LoVo (cell line): ENCODE measurements at regions not wholly inside any gene's neighbourhood (a gene's known extent, or its start where the extent isn't known, plus 50 kb on each side); places are given as distances from the start of the nearest gene placed in this dataset.

Experiments
- DNase-seq: peaks from one replicate; pipeline ENCODE4 v3.0.0-alpha.2; 2016; ENCODE audit warnings: low spot score

DNA sequence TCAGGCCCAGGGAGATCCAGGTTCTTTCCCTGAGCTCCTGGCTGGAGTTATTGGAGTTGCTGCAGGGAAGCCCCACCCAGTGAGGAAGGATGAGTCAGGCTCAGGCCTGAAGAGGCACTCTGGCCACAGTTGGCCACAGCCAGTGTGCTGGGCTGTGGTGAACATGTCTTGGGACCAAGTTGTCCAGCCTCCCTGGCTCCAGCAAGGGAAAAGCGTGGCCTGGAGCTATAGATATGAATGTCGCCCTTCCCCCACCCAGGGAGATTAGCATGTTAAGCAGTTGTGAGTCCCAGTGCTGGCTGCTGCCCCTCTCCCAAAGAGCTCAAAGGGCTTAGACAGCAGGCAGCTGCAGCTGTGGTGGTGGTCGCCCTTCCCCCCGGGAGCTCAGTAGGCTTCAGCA is 963.2 kb downstream of the ROBO2 start:
- DNase-seq = no peak

DNA sequence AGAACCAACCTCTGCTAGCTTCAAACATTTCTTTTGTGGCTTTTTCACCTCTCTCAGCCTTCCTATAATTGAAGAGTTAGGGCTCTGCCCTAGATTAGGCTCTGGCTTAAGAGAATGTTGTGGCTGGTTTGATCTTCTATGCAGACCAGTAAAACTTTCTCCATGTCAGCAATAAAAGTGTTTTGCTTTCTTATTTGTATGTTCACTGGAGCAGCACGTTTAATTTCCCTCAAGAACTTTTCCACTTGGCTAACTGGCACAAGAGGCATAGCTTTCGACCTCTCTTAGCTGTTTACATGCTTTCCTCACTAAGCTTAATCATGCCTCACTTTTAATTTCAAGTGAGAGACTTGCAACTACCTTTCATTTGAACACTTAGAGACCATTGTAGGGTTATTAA is 964.7 kb downstream of the ROBO2 start:
- no peak for DNase-seq

DNA sequence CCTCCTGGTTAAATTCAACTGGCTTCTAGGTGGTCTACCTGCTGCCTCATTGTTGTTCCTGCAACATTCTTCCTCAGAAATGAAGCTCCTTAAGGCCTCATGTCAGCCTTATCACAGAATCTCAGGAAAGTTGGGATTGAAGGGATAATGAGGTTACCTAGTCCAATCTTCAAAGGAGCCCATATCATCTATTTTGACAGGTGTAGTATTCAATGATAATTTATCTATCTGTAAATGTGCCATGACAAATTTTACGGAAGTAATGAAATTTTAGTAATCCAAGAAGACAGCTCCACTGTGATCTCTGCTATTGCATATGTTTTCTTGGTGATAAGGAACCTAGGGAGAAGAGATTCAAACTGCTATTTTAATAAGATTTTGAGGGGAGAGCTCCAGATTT is 973.8 kb downstream of the ROBO2 start:
- DNase-seq = no peak

DNA sequence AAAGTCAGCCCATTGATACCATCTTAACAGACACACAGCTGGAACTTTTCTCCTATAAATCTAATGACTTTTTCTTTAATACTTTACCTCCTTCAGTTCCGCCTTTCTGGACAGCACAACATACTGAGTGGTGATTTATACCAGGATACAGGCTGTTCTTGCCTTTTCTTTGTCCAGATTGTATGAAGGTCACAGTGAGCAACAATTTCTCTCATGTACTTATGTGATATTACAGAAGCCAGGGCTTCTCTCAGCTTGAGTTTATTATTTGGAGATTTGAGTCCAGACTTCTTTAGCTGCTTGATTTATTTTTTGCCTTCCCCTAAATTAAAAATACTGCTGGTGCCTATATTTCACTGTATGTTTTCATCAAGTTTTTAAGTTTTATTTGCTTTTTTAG is 976.0 kb downstream of the ROBO2 start:
- no peak for DNase-seq

DNA sequence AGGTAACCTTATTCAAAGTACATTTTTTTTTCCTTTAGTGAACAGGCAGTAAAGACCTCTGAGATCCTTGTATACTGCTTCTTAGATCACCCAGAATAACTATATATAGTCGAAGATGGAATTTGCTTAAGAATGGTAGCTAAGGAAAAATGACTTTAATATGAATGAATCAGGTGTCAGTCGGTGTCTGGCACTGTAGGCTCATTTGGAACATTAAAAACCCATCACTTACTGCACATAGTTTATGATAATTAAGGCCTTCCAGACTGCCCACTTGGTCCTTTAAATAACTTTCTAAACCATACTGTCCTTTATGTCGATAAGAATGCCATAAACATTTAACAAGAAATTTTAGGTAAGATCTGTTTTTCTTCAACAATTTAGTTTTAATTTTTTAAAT is 981.8 kb downstream of the ROBO2 start:
- DNase-seq = no peak

DNA sequence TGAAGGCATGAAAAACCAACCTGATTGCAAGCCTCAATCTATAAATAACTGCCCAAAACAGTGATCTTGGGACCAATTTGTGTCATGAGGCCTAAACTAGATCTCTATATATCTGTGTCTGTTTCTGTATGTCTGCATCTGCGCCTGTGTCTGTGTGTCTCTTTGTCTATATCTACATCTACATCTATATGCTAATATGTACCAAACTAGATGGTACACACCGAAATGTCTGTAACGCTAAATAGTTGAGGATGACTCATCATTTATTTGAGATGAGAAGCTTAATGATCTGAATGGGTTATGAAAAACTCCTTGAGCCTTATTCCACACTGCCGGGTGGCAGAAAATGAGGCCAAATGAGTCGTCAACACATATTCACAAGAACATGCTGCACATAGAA is 982.3 kb downstream of the ROBO2 start:
- no peak for DNase-seq

DNA sequence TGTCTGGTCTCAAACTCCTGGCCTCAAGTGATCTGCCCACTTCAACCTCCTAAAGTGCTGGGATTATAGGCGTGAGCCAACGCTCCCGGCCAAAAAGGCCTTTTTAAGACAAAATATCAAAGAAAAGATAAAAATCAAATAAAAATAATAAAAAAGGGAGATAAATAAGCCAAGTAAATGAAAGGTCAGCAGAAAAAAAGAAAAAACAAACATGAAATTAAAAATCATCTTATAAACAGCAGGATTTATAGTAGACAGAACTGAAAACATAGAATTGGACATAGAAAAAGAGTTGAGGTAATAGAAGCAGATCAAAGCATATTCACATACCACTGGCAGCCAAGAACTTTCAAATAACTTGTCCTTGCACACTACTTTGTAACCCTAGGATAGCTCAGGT is 983.4 kb downstream of the ROBO2 start:
- no peak for DNase-seq

DNA sequence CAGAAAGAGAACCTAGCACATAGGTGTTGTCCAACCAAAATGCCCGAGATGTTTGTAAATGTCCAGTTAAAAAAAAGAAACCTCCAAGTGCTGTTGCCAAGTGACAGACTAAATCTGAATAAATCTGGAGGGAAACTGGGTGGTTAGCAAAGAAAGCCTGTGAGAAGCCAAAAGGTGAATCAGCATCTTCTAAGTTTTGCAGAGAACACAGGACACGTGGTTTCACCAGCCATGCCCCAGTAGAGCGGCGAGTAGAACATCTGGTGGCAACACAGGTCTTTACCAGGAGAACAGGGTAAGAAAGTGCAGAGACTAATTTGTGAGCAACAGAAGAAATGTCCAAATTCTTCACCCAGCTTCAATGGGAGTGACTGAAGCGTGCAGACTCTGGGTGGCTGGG is 986.0 kb downstream of the ROBO2 start:
- DNase-seq = no peak

DNA sequence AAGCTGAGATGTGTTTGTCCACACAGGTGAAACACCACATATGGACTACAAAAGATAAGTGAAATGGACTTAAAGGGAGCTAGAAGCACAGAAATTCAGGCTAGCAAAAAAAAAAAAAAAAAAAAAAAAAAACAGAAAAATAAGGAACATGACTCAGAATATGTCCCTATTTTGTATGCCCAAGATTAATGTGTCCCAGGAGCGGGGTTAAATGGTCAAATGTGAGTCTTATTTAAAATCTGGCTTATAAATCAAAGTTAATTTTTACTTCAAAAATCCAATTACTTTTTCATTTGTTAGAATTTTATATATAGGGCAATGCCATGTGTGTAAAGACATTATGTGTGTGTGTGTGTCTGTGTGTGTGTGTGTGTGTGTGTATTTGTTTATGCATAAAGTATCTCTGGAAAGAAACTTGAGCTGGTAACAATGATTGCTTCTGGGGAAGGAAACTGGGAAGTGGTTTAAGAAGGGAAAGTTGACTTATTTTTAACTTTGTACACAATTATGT is 986.5 kb downstream of the ROBO2 start:
- no peak for DNase-seq

DNA sequence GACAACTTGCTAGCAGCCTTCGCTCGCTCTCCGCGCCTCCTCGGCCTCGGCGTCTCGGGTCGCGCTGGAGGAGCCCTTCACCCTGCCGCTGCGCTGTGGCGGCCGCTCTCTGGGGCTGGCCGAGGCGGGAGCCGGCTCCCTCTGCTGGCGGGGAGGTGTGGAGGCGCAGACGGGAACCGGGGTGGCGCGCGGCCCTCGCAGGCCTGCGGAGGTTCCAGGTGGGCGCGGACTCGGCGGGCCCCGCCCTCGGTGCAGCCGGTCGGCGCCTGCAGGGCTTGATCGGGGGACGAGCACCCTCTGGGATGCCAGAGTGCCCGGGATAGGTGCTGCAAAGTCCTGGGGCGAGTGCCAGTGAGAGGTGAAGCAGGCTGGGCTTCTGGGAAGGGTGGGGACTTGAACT is 989.9 kb downstream of the ROBO2 start:
- DNase-seq = no peak

DNA sequence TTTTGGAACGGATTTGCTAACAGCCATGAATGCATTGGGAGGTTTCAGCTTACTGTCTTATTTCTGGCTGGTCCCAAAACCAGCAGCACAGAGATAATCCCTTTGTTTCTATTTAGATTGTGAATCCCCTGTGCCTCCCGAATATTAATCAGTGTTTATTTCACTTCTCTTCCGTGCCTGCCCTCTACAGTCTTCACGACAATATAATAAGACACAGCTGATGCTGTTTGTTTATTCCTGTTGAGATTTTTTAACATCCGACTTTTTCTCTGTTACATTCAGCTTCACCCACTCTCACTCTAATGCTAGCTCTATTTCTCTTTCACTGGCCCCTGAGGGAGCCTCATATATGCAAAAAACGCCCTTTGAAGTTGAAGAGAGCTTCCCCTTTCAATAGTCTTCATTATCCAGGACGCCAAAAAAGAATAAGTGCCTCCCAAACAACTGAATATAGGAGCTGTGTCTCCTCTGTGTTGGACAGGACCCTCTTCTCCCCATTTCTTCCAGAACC is 995.3 kb downstream of the ROBO2 start:
- no peak for DNase-seq

DNA sequence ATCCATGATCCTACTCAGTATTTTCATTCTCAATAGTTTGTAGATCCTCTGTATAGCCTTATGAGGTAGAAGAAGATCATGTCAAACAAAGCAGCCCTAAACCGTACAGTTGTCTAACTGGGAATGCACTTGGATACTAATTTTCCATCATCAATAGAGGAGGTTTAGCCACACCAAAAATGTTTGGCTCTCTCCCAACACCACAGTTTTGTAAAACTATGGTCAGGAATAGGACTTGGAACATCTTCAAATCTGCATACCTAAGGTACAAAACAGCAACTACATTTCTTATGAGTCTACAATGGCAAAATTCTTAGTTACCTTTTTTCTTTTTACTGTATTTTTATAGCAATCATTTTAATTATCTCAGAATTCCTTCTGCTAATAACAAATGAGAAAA is 1001.6 kb downstream of the ROBO2 start:
- DNase-seq = no peak

DNA sequence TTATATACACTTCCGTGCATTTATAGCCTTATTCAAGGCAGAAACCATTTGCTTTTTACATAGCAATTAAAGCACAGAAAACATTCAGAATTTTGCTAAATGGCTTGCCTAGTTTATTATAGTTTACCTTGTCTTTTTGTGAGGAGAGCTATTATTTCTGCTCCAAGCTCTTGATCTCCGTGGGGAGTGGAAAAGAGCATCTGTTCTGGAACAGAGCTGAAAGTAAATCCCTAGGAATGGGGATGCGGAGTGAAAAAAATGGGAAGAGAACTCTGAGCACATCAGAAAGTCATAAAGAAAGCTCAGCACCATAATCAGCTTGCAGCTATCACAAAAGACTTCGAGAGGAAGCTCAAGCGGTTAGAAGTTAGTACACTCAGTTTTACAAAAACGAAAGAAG is 1006.7 kb downstream of the ROBO2 start:
- no peak for DNase-seq

DNA sequence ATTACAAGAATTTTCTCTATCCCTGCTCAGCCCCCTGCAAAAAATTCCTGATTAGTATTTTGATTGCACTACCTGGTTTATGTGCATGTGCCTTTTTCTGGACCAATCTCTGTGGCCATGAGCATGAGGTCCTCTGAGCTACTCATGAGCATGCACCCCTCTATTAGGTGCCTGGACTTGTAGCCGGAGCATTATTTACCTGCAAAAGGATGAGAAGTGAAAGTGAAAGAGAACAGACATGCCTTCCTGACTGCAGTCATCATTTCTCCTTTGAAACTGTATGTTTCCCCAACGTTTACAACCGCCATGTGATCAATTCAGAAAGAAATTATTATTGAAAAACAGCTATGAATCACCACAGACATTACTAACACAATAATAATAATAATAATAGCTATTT is 1008.8 kb downstream of the ROBO2 start:
- peak; percentile 2 for DNase-seq

DNA sequence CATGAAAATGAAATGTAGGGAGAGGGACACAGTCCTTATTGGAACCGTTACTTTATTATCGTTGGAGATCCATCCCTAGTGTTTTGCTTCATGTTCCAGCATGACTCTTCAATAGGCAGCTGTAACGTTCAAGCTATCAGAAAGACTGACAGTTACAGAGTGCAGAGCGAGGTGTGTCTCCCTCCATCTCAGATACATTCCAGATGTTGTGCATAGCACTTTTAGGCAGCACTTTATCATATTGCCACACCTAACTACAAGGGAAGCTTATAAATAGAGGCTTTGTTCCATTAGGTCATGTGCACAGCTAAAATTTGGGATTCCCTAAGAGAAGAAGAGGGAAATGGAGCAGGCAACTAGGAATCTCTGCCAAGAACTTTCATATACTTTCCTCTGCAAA is 1009.6 kb downstream of the ROBO2 start:
- DNase-seq = no peak

DNA sequence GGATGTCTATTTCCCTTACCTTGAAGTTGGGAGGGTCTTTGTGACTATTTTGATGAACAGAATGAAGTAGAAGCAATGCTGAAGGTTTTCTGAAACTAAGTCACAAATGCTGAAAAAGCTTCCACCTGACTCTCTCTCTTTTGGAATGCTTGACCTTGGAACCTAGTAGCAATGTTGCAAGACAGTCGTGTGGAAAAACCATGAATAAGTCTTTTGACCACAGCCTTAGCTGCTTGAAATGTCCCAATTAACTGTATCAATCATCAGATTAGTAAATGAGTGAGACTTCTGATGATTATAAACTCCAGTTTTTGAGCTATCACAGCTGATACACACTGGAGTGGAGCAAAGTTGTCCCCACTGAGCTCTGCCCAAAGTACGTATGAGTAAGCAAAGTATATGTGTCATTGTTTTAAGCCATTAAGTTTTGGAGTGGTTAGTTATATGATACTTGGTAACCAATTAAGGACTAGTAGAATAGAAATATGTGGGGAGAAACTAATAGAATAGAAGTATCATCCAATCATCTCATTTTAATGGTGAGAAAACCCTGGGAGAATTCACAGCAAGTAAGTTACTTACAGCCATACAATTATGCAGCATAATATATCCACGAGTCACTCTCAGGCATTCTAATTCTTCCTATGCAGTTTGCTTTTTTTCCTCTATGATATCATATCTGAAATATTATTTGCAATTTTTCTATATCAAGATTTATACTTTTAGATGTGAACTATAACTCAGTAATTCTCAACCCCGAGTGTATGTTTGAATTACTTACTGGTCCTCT is 1010.6 kb downstream of the ROBO2 start:
- DNase-seq = no peak

DNA sequence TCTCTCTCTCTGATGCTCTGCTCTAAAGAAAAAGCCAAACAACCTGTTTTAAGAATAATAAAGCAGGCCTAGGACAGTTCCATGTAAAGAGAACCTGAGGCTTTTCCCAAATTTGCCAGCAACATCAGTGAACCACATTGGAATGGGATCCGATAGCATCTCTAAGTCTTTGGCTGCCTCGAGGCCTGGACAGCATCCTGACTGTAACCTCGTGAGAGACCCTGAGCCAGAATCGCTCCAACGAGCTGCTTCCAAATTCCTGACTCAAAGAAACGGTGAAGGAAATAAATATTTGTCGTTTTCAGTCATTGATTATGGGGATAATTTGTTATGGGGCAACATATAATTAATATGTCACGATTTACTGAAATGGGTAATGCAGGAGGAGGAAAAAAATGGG is 1012.8 kb downstream of the ROBO2 start:
- DNase-seq = no peak

DNA sequence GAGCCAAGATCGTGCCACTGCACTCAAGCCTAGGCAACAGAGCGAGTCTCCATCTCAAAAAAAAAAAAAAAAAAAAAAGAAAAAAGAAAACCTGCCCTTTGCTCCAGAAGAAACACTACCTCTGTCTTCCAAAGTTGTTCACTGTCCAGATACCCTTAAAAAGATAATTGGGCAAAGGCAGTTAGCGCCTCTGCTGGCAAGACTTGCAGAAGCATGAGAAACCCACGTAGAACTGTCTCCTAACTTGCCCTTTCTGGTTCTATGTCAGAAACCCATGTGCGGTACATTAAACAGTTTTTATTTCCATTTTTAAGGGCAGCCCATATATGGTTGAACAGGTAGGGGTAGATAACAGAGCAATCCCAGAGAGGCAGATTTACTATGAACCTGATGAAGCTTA is 1026.4 kb downstream of the ROBO2 start:
- DNase-seq = no peak

DNA sequence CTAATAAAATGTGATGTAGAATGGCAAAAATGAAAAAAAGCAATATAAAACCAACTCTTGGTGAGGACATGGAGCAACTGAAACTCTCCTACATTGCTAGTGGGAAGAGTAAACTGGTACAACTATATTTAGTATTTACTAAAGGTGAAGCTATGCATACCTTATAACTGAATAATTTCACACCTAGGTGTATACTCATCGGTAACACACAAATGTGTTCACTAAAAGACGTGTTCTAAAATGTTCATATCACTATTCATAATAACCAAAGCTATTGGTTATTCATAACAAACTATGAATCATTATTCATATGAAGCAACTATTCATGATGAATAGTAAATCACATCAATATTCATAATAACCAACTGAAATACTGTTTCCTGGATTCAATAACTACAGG is 1030.3 kb downstream of the ROBO2 start:
- DNase-seq = no peak

DNA sequence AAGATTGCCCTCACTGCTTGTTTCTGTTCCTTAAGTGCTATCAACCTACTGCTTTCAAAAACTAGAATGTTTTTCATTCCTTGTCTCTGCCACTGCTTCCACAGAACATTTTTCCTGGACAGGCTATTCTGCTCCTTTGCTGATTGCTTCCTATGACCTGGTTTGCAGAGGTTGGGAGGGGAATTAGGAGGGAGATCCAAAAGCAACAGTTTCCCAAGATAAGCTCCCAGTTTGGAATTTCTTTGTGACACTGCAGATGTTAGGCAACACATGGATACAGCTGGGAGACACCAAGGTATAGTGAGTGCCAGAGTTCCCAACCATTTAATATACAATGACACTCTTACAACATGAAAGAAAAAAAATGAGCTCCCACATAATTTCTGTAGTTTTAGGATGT is 1036.5 kb downstream of the ROBO2 start:
- DNase-seq = no peak

DNA sequence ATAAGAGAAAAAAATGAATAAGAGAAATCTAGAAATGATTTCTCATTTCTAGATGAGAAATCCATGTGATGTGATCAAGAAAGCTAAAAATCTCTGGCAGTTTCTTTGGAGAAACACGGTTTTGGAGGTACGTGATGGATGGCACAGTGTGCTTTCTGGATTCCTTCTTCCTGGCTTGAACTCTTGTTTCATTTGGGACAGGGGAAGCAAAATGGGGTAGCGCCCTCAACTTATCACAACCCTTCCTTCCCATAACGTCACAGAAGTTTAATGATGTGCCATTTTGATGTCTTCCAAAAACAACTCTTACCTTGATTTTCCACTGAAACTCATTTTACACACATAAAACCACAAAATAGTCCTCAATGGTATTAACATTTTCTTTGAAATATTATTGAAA is 1037.3 kb downstream of the ROBO2 start:
- DNase-seq = no peak

DNA sequence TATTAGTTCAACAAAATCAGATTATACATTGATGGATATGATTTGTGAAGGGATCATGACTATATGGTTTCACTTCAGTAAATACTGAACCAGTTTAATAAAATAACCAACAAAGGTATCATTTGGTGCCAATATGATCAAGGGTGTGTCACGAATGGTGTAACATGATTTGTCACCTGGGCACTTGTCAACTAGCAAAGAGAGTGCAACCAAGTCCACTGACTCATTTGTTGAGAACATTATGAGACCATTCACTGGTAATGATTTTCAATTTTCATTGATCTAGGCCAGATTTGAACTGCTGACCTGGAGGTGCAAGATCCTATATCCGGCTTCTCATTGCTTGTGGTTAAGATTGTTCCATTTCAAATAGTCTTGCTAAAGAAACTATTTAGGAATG is 1037.9 kb downstream of the ROBO2 start:
- DNase-seq = no peak

DNA sequence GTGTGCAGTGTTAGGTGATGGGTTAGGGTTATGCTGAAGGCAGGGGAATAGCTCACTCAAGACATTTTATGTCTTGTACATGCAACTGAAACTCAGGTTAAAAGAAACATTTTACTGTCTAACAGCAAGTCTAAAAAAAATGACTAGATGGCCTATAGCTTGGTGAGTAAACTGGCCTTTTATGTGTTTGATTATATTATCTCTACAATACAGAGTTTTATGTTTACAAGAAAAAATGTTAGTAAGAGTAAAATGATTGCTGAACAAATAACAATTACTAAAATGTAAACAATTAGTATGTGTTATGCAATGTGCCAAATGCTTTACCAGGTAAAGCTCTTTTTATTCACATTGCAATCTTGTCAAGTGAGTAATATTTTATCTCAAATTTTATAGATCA is 1039.6 kb downstream of the ROBO2 start:
- DNase-seq = no peak

DNA sequence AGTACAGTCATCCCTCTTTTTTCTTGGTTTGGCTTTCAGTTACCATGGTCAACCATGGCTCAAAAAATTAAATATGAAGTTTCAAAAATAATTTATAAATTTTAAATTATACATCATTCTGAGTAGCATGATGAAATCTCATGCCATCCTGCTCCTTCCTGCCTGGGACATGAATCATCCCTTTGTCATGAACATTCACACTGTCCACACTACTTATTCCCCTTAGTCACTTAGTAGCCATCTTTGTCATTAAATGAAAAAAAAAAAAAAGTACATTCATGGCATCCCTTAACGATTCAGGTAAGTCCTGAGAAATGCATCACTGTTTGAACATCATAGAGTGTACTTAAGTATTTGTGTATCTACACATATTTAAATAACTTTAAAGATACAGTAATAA is 1046.3 kb downstream of the ROBO2 start:
- no peak for DNase-seq
